ENCODE measurements at regions not wholly inside any gene's neighbourhood (a gene's known extent, or its start where the extent isn't known, plus 50 kb on each side); places are given as distances from the start of the nearest gene placed in this dataset.

GRCh38 chr2:82797469-82797868 is 1661.6 kb downstream of the SUCLG1 start:
- 74 to 87% (median 80%) methylated on average over 3 of the region's 3 CpGs for WGBS, 4 donors

DNA sequence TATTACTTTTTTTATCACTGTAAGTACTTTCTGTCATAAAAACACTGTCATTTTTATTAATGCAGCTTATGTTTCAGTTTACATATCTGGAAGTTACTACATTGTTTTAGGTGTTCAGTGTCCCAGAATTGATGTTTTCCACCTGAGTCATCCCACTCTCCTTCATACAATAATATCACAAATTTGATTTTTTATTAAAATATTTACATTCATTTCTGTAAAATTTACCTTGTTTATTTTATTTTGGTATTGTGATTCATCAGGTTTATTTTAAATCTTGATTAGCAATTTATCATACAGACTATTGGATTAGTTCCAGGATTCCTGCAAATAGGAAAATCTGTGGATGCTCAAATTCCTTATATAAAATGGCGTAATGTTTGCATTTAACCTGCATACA is 1662.9 kb downstream of the SUCLG1 start:
- no peak for TF ChIP-seq POLR2A (IDR thresholded peaks at IDR 0.05)
- TF ChIP-seq, protein P1, sequence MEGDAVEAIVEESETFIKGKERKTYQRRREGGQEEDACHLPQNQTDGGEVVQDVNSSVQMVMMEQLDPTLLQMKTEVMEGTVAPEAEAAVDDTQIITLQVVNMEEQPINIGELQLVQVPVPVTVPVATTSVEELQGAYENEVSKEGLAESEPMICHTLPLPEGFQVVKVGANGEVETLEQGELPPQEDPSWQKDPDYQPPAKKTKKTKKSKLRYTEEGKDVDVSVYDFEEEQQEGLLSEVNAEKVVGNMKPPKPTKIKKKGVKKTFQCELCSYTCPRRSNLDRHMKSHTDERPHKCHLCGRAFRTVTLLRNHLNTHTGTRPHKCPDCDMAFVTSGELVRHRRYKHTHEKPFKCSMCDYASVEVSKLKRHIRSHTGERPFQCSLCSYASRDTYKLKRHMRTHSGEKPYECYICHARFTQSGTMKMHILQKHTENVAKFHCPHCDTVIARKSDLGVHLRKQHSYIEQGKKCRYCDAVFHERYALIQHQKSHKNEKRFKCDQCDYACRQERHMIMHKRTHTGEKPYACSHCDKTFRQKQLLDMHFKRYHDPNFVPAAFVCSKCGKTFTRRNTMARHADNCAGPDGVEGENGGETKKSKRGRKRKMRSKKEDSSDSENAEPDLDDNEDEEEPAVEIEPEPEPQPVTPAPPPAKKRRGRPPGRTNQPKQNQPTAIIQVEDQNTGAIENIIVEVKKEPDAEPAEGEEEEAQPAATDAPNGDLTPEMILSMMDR (IDR thresholded peaks at IDR 0.05): no peak
- no peaks in the 10 kb centered on the region for H3K4me1 ChIP-seq
- H3K27ac ChIP-seq: no peak overlapping the region
- no peak overlapping the region for H3K4me3 ChIP-seq
- H3K36me3 ChIP-seq: no peaks in the 10 kb centered on the region
- ATAC-seq (no peak), DNase-seq (no peak)
- intact Hi-C loops (cut with DNase I): no loop called here
- no peaks in the 10 kb centered on the region for H3K27me3 ChIP-seq
- H3K9me3 ChIP-seq: no peaks in the 10 kb centered on the region
- WGBS, 4 donors: 94 to 98% (median 95%) methylated on average over 1 of the region's 1 CpG

More at GRCh38 chr2:82797469-82797868, 1661.6 kb downstream of the SUCLG1 start:
- Histone ChIP-seq H3K9me3 (no peaks in the 10 kb centered on the region), H3K36me3 (no peaks in the 10 kb centered on the region), H3K27ac (no peak overlapping the region), H3K27me3 (no peaks in the 10 kb centered on the region), H3K4me3 (no peak overlapping the region), H3K4me1 (no peaks in the 10 kb centered on the region)
- no peak for DNase-seq
- TF ChIP-seq, protein P1 (IDR thresholded peaks at IDR 0.05): no peak
- TF ChIP-seq POLR2A (IDR thresholded peaks at IDR 0.05): no peak
- intact Hi-C loops (cut with DNase I): no loop called here
- ATAC-seq: no peak

DNA sequence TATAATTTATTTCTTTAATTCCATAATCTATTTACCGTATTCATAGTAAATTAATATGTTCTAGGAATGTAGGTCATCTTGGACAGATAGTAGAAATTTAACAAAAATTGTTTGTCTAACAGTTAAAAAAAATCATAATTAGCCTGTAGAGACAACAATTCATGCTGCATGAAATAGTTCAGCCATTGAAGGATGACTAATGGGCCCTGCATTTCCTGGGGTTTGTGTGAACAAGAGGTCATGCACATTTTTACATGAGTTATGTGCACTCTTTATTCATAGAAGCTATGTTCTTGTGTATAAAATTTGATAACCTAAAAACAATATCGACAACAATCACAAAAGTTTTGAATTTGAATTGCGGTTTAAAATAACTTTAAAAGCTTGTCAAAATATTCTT is 1663.6 kb downstream of the SUCLG1 start:
- DNase-seq: no peak
- H3K36me3 ChIP-seq: no peaks in the 10 kb centered on the region
- no peaks in the 10 kb centered on the region for H3K9me3 ChIP-seq
- 64 to 80% (median 65%) methylated on average over 3 of the region's 3 CpGs for WGBS, 4 donors
- TF ChIP-seq POLR2A (IDR thresholded peaks at IDR 0.05): no peak
- TF ChIP-seq, protein P1 (IDR thresholded peaks at IDR 0.05): no peak
- H3K4me3 ChIP-seq: no peak overlapping the region
- intact Hi-C loops (cut with DNase I): no loop called here
- no peak overlapping the region for H3K27ac ChIP-seq
- H3K27me3 ChIP-seq: no peaks in the 10 kb centered on the region
- H3K4me1 ChIP-seq: peaks cover 0 to 4% (median 0%) of the 10 kb centered on the region in 12 donors
- no peak for ATAC-seq

GRCh38 chr2:82793711-82794435 is 1665.2 kb downstream of the SUCLG1 start:
- Histone ChIP-seq H3K36me3 (no peaks in the 10 kb centered on the region), H3K27me3 (no peaks in the 10 kb centered on the region), H3K4me1 (peaks cover 0 to 7% (median 0%) of the 10 kb centered on the region in 12 donors), H3K9me3 (no peaks in the 10 kb centered on the region), H3K4me3 (no peak overlapping the region), H3K27ac (no peak overlapping the region)
- intact Hi-C loops (cut with DNase I): no loop called here
- 92 to 94% (median 93%) methylated on average over 3 of the region's 3 CpGs for WGBS, 4 donors
- no peak for ATAC-seq
- no peak for TF ChIP-seq POLR2A (IDR thresholded peaks at IDR 0.05)
- TF ChIP-seq, protein P1 (IDR thresholded peaks at IDR 0.05): no peak
- no peak for DNase-seq

Measured in heart left ventricle (tissue), 16 donors.